Sciatic nerve (tissue), 2 donors: ENCODE measurements at regions not wholly inside any gene's neighbourhood (a gene's known extent, or its start where the extent isn't known, plus 50 kb on each side); places are given as distances from the start of the nearest gene placed in this dataset.

Source experiments
- ATAC-seq: fragments of 200-7000 bp; cut with Tn5 transposase; one replicate; pipeline ENCODE4 v1.9.1; 2020; ENCODE audit warnings: mild to moderate bottlenecking, moderate library complexity
- DNase-seq: peaks from one replicate; pipeline ENCODE4 v3.0.0-alpha.2; 2020; ENCODE audit warnings: low spot score
- intact Hi-C: fragments of 100-400 bp; cut with DNase I; formaldehyde crosslinking; loops from one replicate; pipeline ENCODE4 v1.14.2; 2022
- donor health status: DM: no; HTN: no; CAD: no.
- donor health status: DM: no; HTN: no; CAD: no.

DNA sequence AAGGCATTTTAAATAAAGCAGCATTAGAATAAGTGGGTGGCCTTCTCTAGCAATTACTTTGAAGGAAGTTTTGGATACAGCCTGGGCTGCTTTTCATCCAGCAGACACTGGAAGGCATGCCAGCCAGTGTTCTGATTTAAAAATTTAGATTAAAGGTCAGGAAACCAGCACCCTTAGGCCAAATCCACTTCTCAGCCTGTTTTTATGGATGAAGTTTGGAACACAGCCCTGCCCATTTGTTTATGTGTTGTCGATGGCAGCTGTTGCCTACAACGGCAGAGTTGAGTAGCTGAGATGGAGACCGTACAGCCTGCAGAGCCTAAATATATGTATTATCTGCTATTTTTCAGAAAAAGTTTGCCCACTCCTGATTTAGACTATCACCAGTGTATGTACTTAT is 313.6 kb upstream of the ACVR2A start:
- intact Hi-C loops: no loop called here
- ATAC-seq (no peak), DNase-seq (no peak)

DNA sequence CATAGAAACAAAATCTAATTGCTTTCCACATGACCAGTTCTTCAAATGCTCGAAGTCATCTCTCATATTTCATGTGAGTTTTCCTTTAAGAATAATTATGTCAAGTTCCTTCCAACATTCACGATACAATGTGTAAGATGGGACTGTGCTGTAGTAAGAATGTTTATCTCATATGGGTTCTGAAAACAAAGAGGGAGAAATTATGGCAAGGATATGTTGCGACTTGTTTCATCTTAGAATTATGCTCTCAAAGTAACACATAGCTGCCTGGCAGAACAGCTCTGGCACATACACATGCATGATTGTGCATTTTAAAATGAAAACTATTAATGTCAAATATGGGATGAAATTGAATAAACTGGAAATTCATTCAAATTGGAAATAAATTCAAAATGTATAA is 314.8 kb upstream of the ACVR2A start:
- DNase-seq (no peak), ATAC-seq (no peak)
- intact Hi-C loops: no loop called here

DNA sequence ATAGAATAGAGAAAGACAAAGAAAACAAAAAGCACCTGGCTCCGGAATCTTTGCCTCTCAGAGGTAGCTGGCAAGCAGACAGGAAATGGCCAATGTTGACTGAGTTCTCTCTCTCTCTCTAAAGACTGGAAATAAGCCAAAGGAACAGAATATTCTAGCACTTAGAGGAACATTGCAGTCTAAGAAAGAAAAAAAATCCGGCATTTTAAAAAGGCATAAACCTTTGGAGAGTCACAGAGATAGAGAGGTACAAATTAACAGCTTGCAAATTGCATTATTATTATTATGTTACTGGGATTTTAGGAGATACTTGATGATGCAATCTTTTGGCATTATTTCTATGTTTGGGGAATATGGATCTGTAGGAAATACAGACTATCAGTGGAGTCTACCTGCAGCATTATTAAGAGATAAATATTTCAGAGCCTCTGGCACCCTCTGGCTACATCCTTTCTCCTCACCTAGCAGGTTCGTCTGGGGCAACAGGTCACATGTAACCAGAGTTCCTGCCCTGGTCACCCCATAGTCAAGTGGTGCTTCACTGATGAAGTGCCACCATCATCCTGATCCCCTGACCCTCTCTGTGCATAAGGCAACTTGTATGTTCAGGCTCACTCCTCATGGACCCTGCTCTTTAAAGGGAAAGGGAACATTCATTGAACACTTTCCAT is 318.9 kb upstream of the ACVR2A start:
- intact Hi-C loops: no loop called here
- ATAC-seq (no peak), DNase-seq (no peak)

DNA sequence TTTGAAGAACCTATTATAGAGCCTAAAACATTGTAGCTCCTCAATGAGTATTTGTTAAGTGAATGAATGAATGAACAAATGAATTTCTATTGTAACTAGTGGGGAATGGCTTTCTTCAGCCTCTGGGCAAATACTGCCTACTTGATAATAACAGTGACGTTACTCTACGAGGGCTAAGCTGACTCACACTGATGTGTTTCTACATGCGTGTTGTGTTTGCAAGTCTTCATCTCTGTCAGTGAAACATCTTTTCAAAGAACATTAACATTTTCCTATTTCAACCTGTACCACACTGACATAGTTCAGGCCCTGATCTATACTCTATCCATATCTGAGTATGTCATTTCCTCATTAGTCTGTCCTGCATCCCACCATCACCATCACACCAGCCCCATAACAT is 319.9 kb upstream of the ACVR2A start:
- intact Hi-C loops: no loop called here
- DNase-seq (no peak), ATAC-seq (no peak)

DNA sequence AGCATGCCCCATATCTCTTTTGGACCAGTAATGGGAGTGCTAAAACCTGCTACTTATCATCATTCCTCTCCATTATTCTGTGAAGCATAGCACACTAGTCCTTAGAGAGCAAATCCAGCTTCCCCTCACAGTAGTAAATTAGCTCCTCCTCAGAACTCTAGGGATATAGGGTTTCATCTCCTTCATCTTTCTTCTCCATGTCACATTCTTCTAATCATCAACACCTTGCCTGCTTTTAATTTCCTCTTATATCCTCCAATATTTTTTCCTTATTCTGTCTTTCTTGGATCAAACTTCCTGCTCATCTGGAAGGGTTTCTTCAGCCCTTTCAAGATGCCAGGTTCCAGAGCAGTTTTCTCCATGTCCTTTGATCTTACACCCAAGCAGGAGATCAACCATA is 321.4 kb upstream of the ACVR2A start:
- ATAC-seq (no peak), DNase-seq (no peak)
- intact Hi-C loops: no loop called here

DNA sequence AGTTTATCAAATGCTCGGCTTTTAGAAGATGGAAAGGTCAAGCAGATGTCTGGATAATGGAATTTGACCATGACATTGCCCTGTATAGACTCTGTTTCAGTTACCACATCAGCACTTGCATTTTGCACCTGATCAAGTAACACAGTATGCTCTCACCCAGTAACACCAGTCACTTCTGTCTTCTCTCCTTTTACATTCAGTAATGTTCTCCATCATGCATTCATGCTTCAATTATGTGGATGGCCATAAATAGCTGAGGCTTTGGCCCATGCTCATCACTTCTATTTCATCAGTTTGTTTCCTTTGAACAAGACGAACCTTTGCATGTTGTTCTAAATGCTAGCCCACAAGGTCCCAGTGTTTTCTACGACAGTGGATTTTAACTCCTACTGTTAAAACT is 322.9 kb upstream of the ACVR2A start:
- intact Hi-C loops: no loop called here
- ATAC-seq: no peak
- DNase-seq: no peak

DNA sequence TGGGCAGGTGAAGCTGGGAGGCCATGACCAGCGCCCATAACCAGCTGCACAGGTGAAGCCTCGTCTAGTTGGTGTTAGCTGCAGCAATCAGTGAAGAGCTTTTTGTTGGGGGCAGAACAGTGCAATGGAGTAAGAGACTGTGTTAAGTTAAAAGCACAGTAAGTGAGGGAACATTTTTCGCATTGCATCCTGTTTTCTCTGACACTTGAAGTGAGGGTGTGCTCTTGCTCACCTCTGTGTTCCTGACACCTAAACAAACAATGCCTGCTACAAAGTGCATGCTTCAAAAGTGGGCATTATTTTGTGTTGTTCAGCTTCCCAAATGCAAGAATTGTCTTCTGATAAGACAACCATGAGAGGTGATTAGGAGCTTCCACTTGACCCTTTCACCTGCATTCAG is 324.0 kb upstream of the ACVR2A start:
- intact Hi-C loops: no loop called here
- DNase-seq (no peak), ATAC-seq (no peak)

DNA sequence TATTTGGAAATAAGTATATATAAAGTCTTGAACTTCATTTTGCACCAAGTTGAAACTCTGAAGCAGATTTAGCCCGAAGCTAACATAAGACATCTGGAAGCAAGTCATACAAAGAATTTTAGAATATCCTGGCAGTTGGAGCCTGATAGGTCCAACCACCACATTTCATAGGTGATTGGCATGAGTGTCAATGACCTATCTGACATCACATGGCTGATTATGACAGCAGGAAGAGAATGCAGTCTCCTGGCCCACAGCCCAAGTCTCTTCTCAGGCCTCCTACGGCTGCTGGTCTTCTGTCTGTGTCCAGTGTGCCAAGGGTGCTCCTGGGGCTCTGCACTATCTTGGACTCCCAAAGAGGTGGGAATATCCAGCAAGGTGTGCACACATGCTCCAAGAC is 325.7 kb upstream of the ACVR2A start:
- intact Hi-C loops: no loop called here
- no peak for ATAC-seq
- DNase-seq: no peak

DNA sequence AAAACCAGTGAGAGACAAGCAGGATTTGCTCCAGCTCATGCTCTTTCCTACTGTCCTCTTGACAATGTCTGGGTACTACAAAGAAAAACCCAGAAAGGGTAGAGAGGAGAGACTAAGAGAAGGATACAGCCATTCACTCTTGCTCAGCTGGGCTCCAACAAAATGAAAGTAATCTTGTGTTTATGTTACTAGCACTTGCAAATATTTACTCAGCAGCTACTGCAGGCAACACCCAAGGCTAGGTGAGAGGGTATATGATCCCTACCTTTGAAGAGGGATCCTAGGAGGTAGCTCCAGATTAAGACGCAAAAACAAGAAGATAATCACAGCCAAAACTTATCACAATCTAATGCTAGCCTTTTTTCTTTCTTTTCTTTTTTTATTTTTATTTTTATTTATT is 329.6 kb upstream of the ACVR2A start:
- no peak for ATAC-seq
- DNase-seq: no peak
- intact Hi-C loops: no loop called here

DNA sequence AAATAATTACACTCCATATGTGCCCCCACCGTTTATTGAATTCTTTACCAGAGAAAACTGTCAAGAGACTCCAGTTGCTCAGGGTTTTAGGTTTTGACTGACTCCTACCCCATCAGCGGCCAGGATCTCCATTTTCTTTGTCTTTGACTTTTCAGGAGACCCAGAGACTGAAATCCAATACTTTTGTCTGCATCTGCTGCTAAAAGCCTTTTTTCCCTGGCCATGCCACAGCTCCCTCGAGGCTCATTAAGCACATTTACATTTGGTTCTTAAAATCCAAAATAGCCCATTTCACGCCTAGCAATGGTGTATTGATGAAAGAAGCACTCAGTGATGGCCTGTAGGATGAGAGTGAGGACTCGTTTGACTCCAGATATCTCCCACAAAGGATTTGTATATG is 332.6 kb upstream of the ACVR2A start:
- ATAC-seq (no peak), DNase-seq (no peak)
- intact Hi-C loops: no loop called here

DNA sequence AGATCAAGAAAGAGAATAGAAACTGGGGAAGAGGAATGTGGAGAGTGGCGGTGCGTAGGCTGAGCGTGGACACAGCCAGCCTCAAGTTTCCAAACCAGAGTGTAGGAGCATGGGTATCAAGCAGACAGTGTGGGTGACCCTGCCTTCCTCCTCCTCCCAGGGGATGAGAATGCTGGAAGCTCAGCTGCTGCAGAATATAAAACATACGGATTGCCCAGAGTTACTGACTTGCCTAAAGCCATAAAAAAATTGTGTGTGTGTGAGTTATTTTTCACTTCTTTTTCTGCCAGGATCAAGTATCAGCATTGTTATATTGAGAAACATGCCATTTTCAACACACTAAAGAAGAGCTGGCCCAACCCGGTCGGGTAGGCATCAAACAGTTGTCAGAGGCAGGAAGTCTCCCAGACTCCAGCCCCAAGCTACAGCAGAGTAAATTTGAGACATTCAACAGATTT is 333.3 kb upstream of the ACVR2A start:
- peak; percentile 71 for DNase-seq
- ATAC-seq: peak; percentile 88
- intact Hi-C loops: no loop called here

DNA sequence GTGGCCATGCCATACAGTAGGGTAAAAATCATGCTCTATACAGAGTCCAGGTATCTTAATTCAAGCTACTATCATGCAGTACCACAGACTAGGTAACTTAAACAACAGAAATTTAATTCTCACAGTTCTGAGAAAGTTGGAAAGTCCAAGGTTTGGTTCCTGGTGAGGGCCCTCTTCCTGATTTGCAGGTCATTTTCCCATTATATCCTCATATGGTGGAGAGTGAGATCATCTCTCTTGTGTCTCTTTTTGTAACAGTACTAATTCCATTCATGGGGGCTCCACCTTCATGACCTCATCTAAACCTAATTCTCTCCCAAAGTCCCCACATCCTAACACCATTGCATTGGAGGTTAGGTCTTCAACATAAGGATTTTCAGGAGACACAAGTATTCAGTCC is 335.0 kb upstream of the ACVR2A start:
- no peak for DNase-seq
- intact Hi-C loops: no loop called here
- no peak for ATAC-seq

DNA sequence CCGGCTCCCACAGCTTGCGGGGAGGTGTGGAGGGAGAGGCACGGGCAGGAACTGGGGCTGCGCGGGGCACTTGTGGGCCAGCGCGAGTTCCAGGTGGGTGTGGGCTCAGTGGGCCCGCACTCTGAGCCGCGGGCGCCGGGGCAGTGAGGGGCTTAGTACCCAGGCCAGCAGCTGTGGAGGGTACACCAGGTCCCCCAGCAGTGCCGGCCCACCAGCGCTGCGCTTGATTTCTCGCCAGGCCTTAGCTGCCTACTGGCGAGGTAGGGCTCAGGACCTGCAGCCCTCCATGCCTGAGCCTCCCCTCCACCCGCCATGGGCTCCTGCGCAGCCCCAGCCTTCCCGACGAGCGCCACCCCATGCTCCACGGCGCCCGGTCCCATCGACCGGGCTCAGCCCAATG is 337.9 kb upstream of the ACVR2A start:
- DNase-seq (no peak), ATAC-seq (no peak)
- intact Hi-C loops: no loop called here

DNA sequence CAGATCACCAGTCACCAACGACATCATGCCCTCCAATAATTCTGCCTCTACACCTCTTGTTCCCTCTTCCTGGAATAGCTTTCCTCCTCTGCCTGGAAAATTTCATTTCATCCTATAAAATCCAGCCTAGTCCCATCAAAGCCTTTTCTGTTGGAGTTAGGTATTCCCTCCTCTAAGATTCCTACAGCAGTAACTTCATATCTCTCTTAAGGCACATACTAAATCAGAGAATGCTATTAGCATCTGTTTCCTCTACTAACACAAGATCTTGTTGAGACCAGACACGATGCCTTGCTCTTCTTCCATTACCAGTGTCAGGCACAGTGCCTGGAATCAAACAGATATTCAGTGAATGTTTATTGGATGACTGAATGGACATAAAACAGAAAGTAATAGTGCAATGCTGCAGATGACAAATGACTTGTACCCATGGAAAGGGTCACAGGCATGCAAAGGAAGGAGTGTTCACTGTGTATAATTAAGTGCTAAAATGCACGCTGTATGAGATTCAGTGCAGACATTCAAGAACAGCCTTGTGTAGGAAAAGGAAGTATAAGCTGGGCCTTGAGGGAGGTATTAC is 342.0 kb upstream of the ACVR2A start:
- ATAC-seq (no peak), DNase-seq (no peak)
- intact Hi-C loops: no loop called here

DNA sequence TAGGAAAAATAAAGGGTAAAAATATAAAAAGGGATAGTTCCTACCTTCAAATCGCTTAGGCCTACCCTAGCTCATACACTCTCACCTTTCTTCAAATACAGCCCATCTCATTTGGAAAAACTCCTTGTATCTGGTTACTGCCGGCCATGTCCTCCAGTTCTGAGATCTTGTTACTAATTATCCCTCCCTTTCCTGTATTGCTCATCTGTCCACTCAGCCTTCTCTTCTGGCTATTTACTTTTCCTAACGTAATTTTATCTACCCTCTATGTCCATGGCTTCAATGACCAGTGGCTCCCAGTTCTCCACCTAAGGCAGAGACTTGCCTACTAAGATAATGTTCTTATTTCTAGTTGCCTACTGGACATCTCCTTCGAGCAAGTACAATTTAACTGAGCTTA is 342.9 kb upstream of the ACVR2A start:
- ATAC-seq (no peak), DNase-seq (no peak)
- intact Hi-C loops: no loop called here

DNA sequence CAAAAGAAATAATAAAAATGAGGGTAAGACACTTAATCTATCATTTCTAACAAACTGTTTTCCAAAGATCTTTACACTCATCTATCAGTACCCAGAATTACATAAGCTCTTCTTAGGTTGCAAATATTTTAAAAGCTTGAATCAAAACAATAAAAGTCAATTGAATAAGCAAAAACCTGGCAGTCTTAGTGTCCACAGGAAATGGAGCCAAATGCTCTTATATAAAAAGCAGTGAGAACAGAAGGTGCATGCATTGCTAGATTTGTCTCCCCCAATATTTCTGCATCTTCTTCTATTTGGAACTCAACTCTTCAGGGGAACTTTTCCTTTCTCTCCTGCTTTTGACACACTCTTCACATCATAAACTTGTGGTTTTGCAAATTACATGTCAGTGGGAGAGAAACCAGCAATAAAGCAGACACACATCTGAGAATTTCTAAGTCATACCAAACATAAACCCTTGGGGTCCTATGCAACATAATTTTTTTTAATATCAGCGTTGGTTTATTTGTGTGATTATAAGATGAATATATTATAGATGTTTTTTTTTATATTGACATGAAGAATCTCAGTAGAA is 343.9 kb upstream of the ACVR2A start:
- intact Hi-C loops: no loop called here
- ATAC-seq (no peak), DNase-seq (no peak)

DNA sequence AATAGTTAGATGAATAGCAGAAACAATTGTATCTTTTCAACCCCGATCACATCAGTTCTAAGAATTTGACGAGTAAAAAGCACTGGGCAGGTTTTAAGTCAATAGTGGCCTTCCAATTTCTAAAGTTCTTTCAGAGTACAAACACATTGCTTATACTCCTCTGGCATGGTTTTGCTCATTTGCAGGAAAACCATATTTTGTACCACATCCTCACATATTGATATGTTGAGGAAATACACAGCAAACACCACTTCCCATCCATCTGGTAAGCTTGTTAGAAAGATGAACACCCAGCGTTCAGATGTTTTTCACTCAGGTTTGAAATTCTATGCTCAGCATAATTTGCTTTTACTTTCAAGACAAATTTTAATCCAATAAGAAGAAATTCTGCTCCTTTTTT is 344.6 kb upstream of the ACVR2A start:
- DNase-seq: no peak

DNA sequence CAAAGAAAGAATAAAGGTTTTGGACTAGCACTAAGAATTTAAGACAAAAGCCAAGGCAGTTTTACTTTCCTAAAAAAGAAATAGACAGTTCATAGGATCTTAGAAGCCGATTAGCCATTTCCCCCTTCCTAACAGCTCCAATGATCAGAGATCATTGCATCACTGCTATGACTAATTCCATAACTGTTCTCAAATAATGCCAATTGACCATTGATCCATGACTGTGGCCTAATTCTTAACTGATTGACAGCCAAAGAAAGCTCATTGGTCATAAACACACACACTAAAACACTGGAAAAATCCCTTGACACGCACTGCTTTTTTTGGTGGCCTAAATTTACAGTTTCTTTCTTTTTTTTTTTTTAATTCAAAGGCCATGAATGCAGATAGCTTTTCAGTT is 345.0 kb upstream of the ACVR2A start:
- intact Hi-C loops: no loop called here
- DNase-seq (no peak), ATAC-seq (peak; percentile 76)

More for the DNA sequence above, 344.6 kb upstream of the ACVR2A start:
- no peak for ATAC-seq
- intact Hi-C loops: no loop called here

DNA sequence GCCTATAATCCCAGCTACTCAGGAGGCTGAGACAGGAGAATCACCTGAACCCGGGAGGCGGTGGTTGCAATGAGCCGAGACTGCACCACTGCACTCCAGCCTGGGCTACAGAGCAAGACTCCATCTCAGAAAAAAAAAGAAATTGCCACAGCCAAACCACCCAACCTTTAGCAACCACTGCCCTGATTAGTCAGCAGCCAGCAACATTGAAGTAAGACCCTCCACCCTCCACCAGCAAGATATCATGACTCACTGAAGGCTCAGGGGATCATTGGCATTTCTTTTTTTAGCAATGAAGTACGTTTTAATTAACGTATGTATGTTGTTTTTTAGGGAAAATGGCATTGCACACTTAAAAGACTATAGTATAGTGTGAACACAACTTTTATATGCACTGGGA is 349.1 kb upstream of the ACVR2A start:
- no peak for ATAC-seq
- intact Hi-C loops: no loop called here
- no peak for DNase-seq

DNA sequence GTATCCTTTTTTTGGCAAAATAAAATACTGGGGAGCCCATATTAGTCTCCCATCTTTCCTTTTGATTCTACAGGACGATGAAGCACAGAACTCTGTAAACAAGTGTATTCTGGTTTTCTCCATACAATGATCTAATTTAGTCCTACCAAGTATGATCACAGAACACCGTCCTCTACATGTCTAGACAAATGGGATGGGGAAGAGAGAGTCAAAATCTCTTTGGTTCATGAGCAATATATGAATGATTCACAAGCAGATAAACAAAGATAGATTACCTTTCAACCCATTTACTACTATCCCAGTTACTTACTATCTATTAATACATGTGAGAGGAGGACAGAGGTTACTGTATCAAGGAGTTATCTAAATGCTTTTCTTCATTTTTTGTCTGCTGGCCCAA is 352.4 kb upstream of the ACVR2A start:
- ATAC-seq: no peak
- intact Hi-C loops: no loop called here
- DNase-seq: no peak

DNA sequence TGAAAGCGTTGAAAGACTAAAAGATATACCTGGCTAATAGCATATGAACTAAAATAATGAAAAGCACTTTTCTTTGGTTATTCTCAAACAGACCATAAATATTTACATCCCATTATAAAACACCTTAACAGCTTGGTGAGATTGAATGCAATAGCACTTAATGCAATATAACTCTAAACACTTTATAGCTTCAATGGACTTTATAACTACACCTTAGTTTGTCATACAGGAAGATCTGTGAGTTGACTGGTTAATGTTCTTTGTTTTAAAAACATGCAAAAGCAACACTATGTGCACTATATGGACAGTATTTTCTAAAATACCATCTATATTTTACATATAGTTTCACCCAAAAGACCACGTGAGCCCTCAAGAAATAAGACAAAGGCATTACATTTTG is 353.3 kb upstream of the ACVR2A start:
- intact Hi-C loops: no loop called here
- ATAC-seq (no peak), DNase-seq (no peak)
